Cardiac fibroblast (primary cell): ENCODE measurements at regions not wholly inside any gene's neighbourhood (a gene's known extent, or its start where the extent isn't known, plus 50 kb on each side); places are given as distances from the start of the nearest gene placed in this dataset.

ENCODE experiments used
- DNase-seq, 2 donors: peaks; one replicate each; pipeline versions ENCODE4 v3.0.0 to v3.0.0-alpha.2; 2010; ENCODE audit warnings: low read depth in 2 of 2
- H3K4me3 ChIP-seq, 2 donors: replicated peaks in 1 of 2; 1 replicate in 1 of 2; 2 replicates in 1 of 2; pipeline ENCODE4 v1.5.1; 2011; ENCODE audit warnings: low read depth in 2 of 2, low read length in 2 of 2, mild to moderate bottlenecking in 2 of 2, moderate library complexity in 1 of 2
- CTCF ChIP-seq: IDR thresholded peaks from one replicate; pipeline ENCODE4 v1.5.1; 2011; ENCODE audit warnings: low read depth, mild to moderate bottlenecking, low read length, inconsistent platforms

GRCh38 chr22:48459859-48460823 lies 1367.5 kb downstream of the BRD1 start:
- no peak for TF ChIP-seq CTCF
- DNase-seq: no peak
- no peak overlapping the region for H3K4me3 ChIP-seq

- no peak overlapping the region for H3K4me3 ChIP-seq
- TF ChIP-seq CTCF: no peak
- no peak for DNase-seq
Measured at GRCh38 chr22:48459259-48459658, 1368.4 kb downstream of the BRD1 start.

- TF ChIP-seq CTCF: no peak
- DNase-seq: no peak
- no peak overlapping the region for H3K4me3 ChIP-seq
Measured at GRCh38 chr22:48456449-48456848, 1371.2 kb downstream of the BRD1 start.

GRCh38 chr22:48453751-48454485 lies 1373.8 kb downstream of the BRD1 start:
- H3K4me3 ChIP-seq: no peak overlapping the region
- DNase-seq: no peak
- TF ChIP-seq CTCF: no peak

- H3K4me3 ChIP-seq: no peak overlapping the region
- no peak for DNase-seq
- TF ChIP-seq CTCF: no peak
Measured at GRCh38 chr22:48453171-48453570, 1374.5 kb downstream of the BRD1 start.

GRCh38 chr22:48452766-48453165 lies 1374.9 kb downstream of the BRD1 start:
- no peak overlapping the region for H3K4me3 ChIP-seq
- no peak for TF ChIP-seq CTCF
- no peak for DNase-seq
